ENCODE measurements at regions not wholly inside any gene's neighbourhood (a gene's known extent, or its start where the extent isn't known, plus 50 kb on each side); places are given as distances from the start of the nearest gene placed in this dataset.

GRCh38 chr1:163823017-163823416 lies 501.3 kb downstream of the NUF2 start:
- TF ChIP-seq POLR2A (IDR thresholded peaks at IDR 0.05; ENCODE audit: borderline replicate concordance, extremely low read depth, insufficient read depth, insufficient read length) (no peak), YY1 (IDR thresholded peaks at IDR 0.05; ENCODE audit: extremely low read depth, insufficient replicate concordance, low read depth, low read length) (no peak), EZH2phosphoT487 (IDR thresholded peaks at IDR 0.05; ENCODE audit: borderline replicate concordance) (no peak), EZH2 (IDR thresholded peaks at IDR 0.05) (no peak), CTCF (IDR thresholded peaks at IDR 0.05 in 2 of 3, conservative IDR thresholded peaks at IDR 0.05 in 1 of 3; ENCODE audit: borderline replicate concordance in 1 of 3, insufficient read depth in 1 of 3, low read depth in 2 of 3, low read length in 2 of 3) (no peak), CEBPB (IDR thresholded peaks at IDR 0.05; ENCODE audit: low read depth) (no peak), MAX (IDR thresholded peaks at IDR 0.05) (no peak), REST (IDR thresholded peaks at IDR 0.05; ENCODE audit: low read depth) (no peak), EGR1 (IDR thresholded peaks at IDR 0.05; ENCODE audit: low read depth) (no peak), JUND (IDR thresholded peaks at IDR 0.05) (no peak), ZNF274 (IDR thresholded peaks at IDR 0.05; ENCODE audit: low read depth, low read length) (no peak), FOSL1 (IDR thresholded peaks at IDR 0.05; ENCODE audit: low read depth) (no peak), POLR2AphosphoS5 (IDR thresholded peaks at IDR 0.05; ENCODE audit: low read depth, low read length) (no peak)
- TF ChIP-seq, protein P1, sequence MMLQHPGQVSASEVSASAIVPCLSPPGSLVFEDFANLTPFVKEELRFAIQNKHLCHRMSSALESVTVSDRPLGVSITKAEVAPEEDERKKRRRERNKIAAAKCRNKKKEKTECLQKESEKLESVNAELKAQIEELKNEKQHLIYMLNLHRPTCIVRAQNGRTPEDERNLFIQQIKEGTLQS (IDR thresholded peaks at IDR 0.05) = no peak

Measured in HCT116 (cell line).